Ishikawa (cell line): ENCODE measurements at regions not wholly inside any gene's neighbourhood (a gene's known extent, or its start where the extent isn't known, plus 50 kb on each side); places are given as distances from the start of the nearest gene placed in this dataset.

ENCODE experiments used
- CREB1 ChIP-seq: IDR thresholded peaks from 2 replicates; pipeline ENCODE4 v1.6.1; 2012; ENCODE audit warnings: low read depth
- EGR1 ChIP-seq: IDR thresholded peaks from 2 replicates; pipeline ENCODE4 v1.6.1; 2012
- EP300 ChIP-seq: IDR thresholded peaks from 2 replicates; pipeline ENCODE4 v1.6.1; 2012; ENCODE audit warnings: borderline replicate concordance
- NFIC ChIP-seq: IDR thresholded peaks from 2 replicates; pipeline ENCODE4 v1.6.1; 2012
- REST ChIP-seq: IDR thresholded peaks from 2 replicates; pipeline ENCODE4 v1.6.1; 2012; ENCODE audit warnings: low read depth, mild to moderate bottlenecking
- TAF1 ChIP-seq: IDR thresholded peaks from 2 replicates; pipeline ENCODE4 v1.6.1; 2012; ENCODE audit warnings: low read depth, mild to moderate bottlenecking
- YY1 ChIP-seq: IDR thresholded peaks from 2 replicates; pipeline ENCODE4 v1.6.1; 2012; ENCODE audit warnings: low read depth

GRCh38 chr9:19552282-19553105 lies 143.7 kb downstream of the ACER2 start:
- TF ChIP-seq EGR1: no peak
- no peak for TF ChIP-seq CREB1
- TF ChIP-seq YY1: no peak
- TF ChIP-seq EP300: no peak
- TF ChIP-seq TAF1: no peak
- TF ChIP-seq REST: no peak
- no peak for TF ChIP-seq NFIC
